ENCODE measurements at regions not wholly inside any gene's neighbourhood (a gene's known extent, or its start where the extent isn't known, plus 50 kb on each side); places are given as distances from the start of the nearest gene placed in this dataset.
A peak's percentile ranks its signal among the peaks of the same experiment; 100 is the strongest.

DNA sequence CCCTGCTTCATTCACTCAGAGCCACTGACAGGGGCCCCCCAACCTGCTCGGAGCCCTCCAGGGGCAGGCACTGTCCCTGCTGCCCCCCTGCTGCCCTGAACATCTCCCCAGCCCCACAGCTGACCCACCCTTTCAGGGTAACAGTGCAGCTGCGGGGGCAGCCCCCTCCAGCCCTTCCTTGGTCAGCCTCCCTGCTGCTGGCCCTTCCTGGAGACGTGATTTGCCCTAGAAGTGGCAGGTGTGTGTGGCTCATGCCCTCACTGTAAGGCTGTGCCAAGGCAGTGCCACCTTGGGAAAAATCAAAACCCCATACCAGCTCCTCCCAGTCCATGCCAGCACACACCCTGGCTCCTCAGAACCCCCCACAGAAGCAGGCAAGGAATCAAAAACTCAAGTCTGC lies 184.2 kb upstream of the HDAC4 start:
- 63 to 76% (median 71%) methylated on average over 3 of the region's 3 CpGs for WGBS, 4 donors
- intact Hi-C loops (cut with DNase I), result no loop called here
- H3K27me3 ChIP-seq, result peaks cover 0 to 35% (median 7%) of the 10 kb centered on the region in 9 donors
- no peaks in the 10 kb centered on the region for H3K36me3 ChIP-seq
- peak in 1 of 5 donors; percentile 26 for DNase-seq
- no peak overlapping the region for H3K4me3 ChIP-seq
- no peak overlapping the region for H3K27ac ChIP-seq
- H3K9me3 ChIP-seq, result no peaks in the 10 kb centered on the region
- no peak for TF ChIP-seq POLR2A (IDR thresholded peaks at IDR 0.05)
- TF ChIP-seq, protein P1, sequence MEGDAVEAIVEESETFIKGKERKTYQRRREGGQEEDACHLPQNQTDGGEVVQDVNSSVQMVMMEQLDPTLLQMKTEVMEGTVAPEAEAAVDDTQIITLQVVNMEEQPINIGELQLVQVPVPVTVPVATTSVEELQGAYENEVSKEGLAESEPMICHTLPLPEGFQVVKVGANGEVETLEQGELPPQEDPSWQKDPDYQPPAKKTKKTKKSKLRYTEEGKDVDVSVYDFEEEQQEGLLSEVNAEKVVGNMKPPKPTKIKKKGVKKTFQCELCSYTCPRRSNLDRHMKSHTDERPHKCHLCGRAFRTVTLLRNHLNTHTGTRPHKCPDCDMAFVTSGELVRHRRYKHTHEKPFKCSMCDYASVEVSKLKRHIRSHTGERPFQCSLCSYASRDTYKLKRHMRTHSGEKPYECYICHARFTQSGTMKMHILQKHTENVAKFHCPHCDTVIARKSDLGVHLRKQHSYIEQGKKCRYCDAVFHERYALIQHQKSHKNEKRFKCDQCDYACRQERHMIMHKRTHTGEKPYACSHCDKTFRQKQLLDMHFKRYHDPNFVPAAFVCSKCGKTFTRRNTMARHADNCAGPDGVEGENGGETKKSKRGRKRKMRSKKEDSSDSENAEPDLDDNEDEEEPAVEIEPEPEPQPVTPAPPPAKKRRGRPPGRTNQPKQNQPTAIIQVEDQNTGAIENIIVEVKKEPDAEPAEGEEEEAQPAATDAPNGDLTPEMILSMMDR (IDR thresholded peaks at IDR 0.05), result no peak
- ATAC-seq, result no peak
- no peaks in the 10 kb centered on the region for H3K4me1 ChIP-seq

DNA sequence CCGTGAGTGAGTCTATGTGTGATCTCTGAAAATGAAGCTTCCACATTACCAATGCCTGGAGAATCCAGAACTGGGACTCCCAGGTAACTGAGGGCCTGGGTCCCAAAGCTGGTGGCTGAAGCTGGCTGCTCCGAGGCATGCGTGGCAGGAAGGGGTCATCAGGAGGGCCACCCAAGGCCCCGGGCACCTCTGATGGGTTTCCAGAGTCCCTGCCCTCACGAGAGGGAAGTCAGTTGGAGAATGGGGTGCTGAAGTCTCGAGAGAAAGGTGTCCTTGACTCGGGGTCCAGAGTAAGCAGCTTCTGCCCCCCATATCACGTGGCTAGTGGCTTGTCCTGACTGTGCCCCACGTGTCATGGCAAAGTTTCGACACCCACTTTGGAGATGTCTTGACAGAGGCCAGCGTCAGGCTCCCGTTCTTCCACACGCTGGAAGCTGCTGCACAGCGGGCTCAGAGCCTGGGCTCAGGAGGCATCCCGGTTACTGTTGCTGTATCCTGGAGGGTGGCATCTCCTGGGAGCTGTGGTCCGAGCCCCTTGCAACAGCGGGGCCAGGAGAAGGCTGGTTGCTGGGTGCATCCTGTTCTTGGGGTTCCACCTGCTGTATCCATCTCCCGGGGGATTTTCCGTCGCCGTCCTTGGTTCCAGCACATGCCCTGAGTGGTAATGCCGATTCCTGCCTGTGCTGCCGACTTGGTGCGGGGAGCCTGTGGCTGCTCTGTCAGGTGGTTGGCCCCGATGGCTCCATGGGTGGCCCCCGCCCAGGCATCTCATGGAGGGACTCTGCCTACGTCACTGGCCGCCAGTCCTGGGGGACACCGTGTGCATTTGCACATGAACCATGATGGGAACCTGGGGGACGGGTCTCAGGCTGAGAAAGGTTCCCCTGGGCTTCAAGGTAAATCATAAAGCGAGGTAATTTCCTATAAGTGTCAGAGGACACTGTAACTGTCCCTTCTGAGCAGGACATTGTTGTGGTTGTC lies 183.3 kb upstream of the HDAC4 start:
- no peak for ATAC-seq
- Histone ChIP-seq H3K4me1 (no peaks in the 10 kb centered on the region), H3K36me3 (no peaks in the 10 kb centered on the region), H3K9me3 (no peaks in the 10 kb centered on the region), H3K4me3 (no peak overlapping the region), H3K27ac (no peak overlapping the region), H3K27me3 (peaks cover 0 to 35% (median 7%) of the 10 kb centered on the region in 9 donors)
- WGBS, 4 donors, result 81 to 86% (median 83%) methylated on average over 21 to 31 of the region's 31 CpGs
- intact Hi-C loops (cut with DNase I), result no loop called here
- DNase-seq, result peak in 1 of 5 donors; percentile 44
- TF ChIP-seq POLR2A (IDR thresholded peaks at IDR 0.05), result no peak
- TF ChIP-seq, protein P1 (IDR thresholded peaks at IDR 0.05), result no peak

DNA sequence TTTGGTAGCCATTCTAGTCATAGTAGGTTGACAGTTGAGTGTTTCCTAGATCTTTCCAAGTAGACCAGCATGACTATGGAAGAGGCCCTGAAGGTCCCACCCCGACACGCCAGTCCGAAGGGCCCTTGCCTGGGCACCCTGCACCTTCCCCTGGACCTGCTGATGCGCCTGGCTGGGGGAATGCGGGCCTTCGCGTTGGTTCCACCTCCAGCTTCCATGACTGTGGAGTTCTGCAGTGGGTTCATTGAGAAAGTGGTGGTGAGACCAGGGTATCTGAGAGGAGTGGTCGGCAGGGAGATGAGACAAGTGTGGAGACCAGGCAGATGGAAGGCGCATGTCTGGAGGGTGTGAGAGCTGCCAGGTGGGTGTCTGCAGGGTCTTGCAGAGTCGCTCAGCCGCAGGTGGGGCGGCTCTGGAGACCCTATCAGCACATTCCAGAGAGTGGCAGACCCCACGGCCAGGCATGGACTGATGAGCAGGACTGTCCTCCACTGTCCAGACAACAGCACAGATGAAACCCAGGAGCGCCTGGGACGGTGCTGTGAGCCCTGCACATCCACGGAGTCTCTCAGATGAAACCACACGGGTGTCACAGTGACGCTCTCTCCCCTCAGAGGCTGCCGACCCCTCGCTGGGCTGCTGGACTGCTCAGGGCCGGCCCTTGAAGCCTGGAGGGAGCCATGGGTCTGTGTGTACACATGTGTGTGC lies 182.5 kb upstream of the HDAC4 start:
- H3K4me3 ChIP-seq, result no peak overlapping the region
- H3K4me1 ChIP-seq, result no peaks in the 10 kb centered on the region
- ATAC-seq, result no peak
- no peak for TF ChIP-seq POLR2A (IDR thresholded peaks at IDR 0.05)
- TF ChIP-seq, protein P1 (IDR thresholded peaks at IDR 0.05), result no peak
- peaks cover 0 to 35% (median 7%) of the 10 kb centered on the region in 9 donors for H3K27me3 ChIP-seq
- intact Hi-C loops (cut with DNase I), result no loop called here
- 87 to 92% (median 90%) methylated on average over 13 to 21 of the region's 21 CpGs for WGBS, 4 donors
- H3K27ac ChIP-seq, result no peak overlapping the region
- no peaks in the 10 kb centered on the region for H3K9me3 ChIP-seq
- no peaks in the 10 kb centered on the region for H3K36me3 ChIP-seq
- peak in 1 of 5 donors; percentile 40 for DNase-seq

DNA sequence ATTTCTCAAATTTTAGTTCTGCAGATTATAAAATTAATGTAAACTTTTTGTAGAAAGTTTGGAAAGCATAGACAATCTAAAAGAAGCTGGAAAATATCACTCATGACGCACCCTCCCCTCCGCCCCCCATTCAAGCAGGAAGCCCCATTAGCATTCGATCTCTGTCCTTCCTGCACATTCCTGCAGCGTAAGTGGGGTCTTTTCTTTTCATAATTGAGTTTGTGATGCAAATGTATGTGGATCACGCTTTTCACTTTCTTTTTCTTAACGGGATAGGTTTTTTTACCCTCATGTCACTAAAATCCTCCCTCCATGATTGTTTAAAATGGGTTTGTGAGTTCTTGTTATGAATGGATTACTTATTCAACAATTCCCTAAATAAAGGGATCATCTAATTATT lies 181.7 kb upstream of the HDAC4 start:
- TF ChIP-seq, protein P1 (IDR thresholded peaks at IDR 0.05), result no peak
- TF ChIP-seq POLR2A (IDR thresholded peaks at IDR 0.05), result no peak
- intact Hi-C loops (cut with DNase I), result no loop called here

More for the DNA sequence above, 181.7 kb upstream of the HDAC4 start:
- no peak overlapping the region for H3K4me3 ChIP-seq
- H3K4me1 ChIP-seq, result no peaks in the 10 kb centered on the region
- H3K27ac ChIP-seq, result no peak overlapping the region
- H3K9me3 ChIP-seq, result no peaks in the 10 kb centered on the region
- ATAC-seq (no peak), DNase-seq (no peak)
- no peaks in the 10 kb centered on the region for H3K36me3 ChIP-seq
- H3K27me3 ChIP-seq, result peaks cover 0 to 27% (median 7%) of the 10 kb centered on the region in 9 donors
- WGBS, 4 donors, result 68 to 78% (median 72%) methylated on average over 6 of the region's 6 CpGs
